ENCODE measurements at regions not wholly inside any gene's neighbourhood (a gene's known extent, or its start where the extent isn't known, plus 50 kb on each side); places are given as distances from the start of the nearest gene placed in this dataset.
"Not testable (repeated sequence)": the region's sequence is repeated elsewhere in the genome, so short reads cannot be mapped to it uniquely, and the experiment has no call there.

DNA sequence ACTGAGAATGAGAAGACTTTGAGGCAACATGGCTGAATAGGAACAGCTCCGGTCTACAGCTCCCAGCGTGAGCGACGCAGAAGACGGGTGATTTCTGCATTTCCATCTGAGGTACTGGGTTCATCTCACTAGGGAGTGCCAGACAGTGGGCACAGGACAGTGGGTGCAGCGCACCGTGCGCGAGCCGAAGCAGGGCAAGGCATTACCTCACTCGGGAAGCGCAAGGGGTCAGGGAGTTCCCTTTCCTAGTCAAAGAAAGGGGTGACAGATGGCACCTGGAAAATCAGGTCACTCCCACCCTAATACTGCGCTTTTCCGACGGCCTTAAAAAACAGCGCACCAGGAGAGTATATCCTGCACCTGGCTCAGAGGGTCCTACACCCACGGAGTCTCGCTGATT is 829.9 kb downstream of the GLUD2 start:
- DNase-seq, result not testable (repeated sequence)

DNA sequence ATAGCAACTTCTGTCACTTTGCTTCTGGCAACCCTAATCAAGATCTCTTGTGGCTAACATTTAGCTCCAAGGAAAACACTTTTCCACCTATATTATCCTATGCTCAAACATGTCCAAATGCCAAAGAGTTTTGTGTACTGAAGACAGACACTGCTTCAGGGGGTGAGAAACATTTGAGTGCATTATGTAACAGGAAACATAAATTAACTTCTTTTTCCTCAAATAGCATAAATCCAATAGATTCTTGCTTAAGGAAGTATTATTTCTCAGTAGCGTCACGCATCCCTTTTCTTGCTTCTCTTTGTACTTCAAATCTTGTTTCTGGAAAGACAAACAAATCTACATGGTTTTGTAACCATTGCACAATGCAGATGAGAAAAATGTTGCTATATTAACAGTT is 839.1 kb downstream of the GLUD2 start:
- DNase-seq, result no peak

DNA sequence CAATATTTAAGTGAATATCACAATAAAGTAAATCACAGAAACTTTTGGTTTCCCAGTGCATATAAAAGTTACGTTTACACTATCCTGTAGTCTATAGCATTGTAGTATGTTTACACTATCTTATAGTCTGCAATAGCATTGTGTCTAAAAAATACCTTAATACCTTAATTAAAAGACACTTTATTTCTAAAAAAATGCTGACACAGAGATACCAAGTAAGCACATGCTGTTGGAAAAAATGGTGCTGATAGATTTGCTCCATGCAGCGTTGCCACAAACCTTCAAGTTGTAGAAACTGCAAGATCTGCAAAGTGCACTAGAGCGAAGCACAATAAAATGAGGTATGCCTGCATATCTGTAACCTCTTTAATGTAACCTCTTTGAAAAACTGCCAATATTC is 847.3 kb downstream of the GLUD2 start:
- no peak for DNase-seq

DNA sequence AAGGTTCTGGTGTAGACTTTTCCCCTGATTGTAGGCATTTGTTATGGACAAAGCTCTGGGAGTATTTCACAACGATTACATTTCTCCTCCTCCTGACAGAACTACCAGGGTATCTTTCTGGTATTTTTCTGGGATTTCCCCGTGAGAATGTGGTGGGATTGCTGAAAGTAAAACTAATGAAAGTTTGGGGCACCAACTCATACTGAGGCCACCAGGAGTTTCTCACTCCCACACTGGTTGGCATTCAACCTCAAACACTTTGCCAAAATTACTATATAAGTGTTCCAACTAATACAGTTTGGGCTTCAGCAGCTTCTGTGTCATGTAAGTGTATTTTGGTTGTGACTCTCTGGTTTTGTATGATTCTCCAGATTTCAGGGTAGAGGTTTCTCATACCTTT is 855.1 kb downstream of the GLUD2 start:
- DNase-seq, result no peak

DNA sequence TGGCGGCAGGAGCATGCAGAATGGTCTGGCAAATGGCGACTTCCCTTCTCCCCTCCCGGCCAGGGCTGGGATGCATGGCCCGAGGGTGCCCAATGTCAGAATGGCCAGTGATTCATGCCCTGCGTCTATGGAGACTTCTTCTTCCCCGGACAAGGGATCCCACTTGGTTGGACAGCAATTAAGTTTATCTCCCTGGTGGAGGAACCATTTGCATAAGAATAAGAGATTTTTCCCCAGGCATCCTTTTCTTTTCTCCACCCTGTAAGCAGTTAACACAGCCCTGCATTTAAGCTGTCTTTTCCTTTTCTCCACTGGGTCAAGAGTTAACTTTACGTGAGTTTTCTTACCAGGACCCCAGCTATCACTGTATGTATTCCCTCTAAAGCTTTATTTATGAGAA is 856.6 kb downstream of the GLUD2 start:
- DNase-seq, result no peak

DNA sequence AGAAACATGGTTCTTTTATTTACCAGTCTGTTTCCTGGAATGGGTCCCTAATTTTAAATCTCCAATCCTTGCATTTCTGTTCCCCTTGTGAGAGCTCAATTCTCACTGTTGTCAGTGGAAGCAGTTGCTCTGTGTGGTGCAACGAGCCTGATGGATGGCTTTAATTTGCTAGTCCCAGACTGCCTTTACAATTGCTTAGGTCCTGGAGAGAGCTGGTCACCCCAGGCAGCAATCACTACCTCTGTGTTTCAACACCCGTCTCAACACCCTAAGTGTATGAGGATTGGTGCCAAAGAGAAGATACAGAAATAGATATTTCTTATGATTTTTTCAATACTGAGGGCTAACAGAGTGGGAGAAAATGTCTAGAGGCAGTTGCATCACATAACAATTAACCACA is 873.8 kb downstream of the GLUD2 start:
- DNase-seq, result no peak

DNA sequence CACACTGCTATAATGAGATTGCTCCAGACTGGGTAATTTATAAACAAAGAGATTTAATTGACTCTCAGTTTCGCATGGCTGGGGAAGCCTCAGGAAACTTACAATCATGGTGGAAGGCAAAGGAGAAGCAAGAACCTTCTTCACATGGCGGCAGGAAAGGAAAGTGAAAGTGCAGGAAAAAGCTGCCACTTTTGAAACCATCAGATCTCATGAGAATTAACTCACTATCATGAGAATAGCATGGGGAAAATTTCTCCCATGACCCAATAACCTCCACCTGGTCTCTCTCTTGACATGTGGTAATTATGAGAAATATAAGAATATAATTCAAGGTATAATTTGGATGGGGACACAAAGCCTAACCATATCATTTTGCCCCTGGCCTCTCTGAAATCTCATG is 884.2 kb downstream of the GLUD2 start:
- DNase-seq, result no peak

DNA sequence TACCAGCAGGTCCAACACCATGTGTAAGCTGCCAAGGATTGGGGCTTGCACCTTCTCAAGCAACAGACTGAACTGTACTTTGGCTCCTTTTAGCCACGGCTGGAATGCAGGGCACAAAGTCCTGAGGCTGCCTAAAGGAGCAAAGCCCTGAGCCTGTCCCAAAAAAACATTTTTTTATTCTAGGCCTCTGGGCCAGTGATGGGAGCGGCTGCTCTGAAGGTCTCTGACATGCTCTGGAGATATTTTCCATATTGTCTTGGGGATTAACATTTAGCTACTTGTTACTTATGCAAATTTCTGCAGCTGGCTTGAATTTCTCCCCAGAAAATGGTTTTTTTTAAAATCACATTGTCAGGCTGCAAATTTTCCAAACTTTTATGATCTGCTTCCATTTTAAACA is 885.3 kb downstream of the GLUD2 start:
- no peak for DNase-seq

DNA sequence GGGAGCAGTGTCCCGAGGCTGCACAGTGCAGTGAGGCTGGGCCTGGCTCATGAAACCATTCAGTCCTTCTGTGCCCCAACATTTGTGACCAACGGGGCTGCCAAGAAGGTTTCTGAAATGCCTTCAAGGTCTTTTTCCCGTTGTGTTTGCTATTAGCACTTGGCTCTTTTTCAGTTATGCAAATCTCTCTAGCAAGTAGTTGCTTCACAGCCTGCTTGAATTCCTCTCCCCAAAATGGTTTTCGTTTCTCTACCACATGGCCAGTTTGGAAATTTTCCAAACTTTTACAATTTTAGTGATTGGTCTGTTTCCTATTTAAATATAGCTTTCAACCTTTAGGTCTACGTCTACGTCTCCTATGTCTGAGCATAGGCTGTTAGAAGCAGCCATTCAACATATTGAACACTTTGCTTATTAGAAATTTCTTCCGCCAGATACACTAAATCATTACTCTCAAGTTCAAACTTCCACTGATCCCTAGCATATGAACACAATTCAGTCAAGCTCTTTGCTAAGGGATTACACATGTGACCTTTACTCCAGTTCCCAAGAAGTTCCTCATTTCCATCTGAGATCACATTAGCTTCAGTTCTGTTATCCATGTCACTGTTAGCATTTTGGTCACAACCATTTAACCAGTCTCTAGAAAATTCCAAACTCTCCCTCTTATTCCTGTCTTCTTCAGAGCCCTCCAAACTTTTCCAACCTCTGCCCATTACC is 901.8 kb downstream of the GLUD2 start:
- no peak for DNase-seq

DNA sequence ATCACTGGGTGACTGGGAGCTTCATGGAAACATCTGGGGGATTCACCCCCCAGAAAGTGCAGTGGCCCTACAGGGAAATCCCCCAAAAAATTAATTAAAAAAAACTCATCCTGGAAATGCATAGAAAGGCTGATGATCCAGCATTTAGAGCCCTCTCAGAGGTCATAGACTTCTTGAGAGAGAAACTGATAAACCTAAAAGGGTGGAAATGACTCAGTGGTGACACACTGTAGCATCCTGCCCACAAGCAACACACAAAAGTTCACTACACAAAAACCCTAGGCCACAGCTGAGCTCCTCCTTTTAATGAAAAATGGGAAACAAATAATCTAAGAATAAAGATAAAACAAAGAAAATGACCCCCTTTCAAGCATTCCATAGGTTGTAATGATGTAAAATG is 911.5 kb downstream of the GLUD2 start:
- no peak for DNase-seq

DNA sequence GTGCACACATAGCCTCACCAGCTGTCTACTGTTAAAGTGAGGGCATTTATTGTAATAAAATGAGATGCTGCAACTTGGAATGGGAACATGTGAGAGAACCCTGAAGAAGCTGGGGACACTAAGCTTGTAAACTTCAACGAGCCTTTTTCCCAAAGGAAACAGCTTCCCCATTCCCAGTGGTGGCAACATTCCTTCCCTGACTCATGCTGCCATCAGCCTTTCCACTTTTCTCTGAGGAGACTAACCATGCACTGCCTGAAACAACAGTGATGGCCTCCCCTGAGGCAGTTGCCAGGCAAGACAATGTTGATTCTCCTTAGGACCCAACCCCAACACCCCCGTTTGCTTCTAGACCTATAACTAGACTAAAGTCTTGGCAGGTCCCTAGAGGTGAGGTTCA is 928.3 kb downstream of the GLUD2 start:
- DNase-seq, result no peak

DNA sequence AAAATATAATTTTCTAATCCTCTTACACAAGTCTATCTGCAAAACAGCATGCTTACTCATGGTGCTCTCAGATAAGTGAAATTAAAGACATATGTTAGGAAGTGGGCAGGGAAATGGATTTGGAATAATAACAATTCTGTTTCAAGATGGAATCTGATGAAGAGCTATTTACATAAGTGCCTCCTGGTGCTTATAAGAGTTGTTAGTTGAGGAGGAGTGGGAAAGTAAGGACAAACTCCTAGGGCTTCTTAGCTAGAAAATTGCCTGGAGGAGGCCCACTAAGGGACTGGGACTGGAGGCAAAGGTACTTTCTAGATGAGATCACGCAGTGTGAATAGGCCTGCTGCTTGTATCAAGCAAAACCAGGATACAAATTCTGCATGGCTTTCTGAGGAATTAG is 939.8 kb downstream of the GLUD2 start:
- no peak for DNase-seq

DNA sequence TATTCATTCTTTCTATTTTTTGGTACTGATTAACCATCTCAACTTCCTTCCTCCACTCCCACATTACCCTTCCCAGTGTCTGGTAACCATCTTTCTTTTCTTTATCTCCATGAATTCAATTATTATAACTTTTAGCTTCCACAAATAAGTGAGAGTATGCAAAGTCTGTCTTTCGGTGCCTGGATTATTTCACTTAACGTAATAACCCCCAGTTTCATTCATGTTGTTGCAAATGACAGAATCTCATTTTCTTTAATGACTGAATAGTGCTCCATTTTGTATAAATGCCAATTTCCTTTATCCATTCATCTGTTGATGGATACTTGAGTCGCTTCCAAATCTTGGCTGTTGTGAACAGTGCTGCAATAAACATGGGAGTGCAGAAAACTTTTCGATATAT is 940.4 kb downstream of the GLUD2 start:
- DNase-seq, result no peak

DNA sequence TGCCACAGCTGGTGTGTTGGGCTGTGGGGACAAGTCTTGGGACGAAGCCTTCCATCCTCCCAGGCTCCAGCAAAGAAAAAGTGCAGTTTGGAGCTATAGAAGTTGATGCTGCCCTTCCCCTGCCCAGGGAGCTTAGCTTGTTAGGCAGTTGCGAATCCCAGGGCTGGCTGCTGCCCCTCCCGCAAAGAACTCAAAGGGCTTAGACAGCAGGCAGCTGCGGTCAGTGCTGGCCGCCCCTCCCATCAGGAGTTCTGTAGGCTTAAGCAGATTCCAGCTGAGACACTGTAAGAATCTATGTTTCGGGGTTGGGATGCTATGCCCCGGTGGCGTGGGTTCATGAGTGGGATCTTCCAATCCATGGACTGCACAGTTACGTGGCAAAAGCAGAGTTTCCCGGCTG is 956.7 kb downstream of the GLUD2 start:
- no peak for DNase-seq

DNA sequence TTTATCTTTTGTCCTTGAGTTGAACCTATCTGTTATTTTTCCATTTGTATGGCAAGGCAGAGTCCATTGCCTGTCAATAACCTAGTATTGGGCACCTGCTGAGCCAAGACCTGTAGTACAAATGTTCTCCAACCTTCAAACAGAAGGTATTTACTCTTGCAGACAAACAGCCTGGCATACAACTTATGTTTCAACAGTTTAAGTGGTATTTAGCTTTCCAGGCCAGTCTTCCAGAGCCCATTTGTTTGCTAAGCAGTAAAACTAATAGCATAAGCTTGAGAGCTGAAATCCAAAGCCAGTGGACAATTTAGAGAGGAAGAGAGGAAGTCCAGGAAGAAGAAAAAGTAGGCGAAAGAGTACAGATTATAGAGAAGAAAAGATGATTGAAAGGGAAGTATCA is 979.3 kb downstream of the GLUD2 start:
- no peak for DNase-seq

DNA sequence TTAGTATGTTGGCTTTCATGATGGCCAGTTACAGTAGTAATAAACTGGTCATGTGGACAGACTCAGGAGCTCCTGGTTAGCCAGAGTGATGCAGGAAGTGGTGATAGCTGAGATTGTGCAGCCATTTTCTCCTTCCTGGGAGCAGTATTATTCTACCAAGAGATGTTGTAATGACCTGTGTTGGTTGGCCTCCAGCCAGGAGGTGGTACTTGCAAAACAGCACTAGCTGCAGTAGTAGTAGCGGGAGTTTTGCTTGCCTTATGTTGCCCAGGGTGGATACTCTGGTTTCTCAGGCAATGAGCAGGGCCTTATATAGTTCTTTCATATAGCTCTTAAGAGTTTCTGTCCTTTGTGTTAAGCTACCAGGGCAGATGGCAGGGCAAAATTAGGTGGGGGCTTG is 998.8 kb downstream of the GLUD2 start:
- DNase-seq, result no peak

DNA sequence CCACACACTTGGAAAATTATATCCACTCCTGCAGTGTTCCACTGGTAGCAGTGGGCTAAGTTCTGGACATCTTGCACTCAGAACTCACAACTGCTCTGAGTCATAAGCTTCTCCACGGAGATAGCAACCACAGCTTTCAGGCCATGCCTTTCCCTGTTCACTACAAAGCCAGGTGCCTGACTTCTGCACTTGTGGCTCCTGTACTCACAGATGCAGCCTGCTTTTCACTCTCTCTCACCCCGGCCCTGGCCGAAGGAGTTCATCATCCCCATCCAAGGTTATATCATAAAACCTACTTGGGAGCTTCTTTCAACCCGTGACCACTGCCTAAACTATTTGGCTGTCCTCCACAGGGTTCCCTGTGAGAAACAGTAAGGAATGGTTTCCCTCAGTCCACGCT is 999.4 kb downstream of the GLUD2 start:
- no peak for DNase-seq

DNA sequence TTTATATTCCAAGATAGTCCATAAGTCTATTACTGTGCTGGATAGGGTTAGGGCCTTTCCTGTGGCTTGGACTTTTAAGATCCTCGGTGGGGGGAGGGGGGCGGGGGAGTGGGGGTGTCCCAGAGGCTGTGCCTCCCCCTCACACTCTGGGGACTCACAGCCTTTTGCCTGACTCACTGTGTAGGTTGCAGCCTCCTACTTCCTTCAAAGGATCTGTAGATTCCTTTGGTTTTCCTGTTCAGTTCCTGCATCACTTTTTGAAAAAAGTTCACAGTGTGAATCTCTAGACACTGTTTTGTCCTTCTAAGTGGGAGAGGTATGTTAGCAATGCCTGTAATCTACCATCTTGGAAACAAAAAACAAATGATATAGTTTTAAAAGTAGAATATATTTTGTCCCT is 999.9 kb downstream of the GLUD2 start:
- no peak for DNase-seq

DNA sequence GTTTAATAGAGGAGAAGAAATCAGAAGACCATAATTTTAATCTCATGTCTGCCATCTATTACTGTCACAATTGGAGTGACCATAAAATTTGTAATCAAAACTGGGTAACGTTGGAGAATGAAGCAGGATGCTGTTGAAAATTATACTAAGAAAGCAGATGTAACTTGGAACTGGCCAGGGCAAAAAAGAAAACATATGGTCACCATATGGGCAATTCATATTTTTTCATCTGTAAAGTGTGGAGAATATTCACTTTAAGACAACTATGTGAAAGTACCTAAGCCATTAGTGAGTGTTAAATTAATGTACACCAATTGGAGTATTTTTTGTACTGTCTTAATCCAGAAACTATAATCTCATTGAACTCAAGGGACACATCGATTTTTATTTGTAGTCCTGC is 1008.0 kb downstream of the GLUD2 start:
- DNase-seq, result no peak

DNA sequence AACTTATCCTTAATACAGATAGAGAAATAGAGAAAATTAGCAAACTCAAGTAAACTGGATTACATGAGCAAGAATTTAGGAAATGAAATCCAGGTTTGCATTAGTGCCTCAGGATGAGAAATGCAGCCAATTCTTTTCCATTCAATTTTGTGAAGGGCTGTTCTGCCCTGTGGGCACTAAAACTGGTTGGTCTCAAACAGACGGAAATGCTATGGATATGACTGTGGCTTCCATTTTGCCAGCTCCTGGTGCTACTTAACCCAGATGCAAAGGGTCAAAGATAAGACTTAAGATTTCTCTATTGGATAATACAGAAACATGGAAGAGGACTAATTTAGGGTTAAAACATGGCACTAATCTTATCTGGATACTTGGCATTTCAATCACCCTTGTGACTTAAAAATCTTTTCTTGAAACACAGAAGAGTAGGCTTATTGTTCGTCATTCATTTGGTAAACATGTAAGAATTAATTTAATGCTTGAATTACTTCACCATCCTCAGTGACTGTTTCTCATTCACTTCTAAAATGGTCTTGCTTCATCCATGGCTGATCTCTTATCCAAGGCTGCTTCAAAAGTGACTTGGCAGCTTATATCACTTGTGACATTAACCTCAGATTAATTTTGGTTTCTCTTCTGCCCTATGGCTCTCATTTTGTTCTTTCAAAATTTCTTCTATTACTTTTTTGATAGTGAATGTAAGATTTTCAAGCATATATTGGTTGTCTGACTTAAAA is 1008.7 kb downstream of the GLUD2 start:
- DNase-seq, result no peak

DNA sequence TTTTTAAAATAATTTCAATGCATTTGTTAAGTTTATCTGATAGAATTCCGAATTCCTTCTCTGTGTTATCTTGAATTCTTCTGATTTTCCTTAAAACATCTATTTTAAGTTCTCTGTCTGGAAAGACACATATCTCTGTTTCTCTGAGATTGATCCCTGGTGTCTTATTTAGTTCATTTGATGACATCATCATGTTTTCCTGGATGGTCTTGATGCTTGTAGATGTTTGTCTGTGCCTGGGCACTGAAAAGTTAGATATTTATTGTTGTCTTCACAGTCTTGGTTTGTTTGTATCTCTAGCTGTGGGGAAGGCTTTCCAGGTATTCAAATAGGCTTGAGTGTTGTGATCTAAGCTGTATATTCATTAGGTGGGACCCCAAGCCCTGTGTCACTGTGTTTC is 1028.8 kb downstream of the GLUD2 start:
- no peak for DNase-seq

DNA sequence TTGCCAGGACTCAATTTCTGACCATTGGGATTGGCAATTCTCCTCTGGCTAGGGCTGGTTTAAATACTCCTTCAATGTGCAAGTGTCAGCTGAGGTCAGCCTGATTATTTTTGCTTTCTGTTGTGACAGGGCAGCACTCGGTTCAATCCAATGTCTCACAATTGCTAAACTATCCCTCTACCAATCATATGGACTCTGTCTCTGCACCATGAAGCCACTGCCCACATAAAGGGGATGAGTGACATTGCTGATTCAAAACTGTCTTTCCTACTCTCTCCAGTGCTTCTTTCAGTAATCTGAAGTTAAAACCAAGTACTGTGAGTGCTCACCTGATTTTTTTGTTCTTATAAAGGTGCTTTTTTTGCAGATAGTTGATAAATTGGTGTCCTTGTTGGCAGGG is 1030.7 kb downstream of the GLUD2 start:
- DNase-seq, result no peak

DNA sequence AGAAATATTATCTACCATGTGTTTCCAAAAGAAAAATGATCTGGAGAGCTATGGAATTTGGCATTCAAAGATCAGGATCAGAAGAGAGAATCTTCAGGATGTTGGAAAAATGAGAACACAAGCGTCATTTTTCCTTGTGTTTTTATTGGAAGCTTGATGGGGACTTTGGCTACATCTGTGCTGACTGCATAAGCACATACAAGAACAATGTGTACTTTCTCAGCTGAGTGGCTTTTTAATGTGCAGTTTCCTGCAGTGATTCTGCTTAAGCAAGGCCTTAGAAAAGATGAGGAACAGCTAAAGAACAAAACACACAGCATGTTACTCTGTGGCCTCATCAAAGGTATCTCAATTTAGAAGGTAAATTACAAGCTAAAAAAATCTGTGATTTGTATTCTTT is 1039.9 kb downstream of the GLUD2 start:
- no peak for DNase-seq

DNA sequence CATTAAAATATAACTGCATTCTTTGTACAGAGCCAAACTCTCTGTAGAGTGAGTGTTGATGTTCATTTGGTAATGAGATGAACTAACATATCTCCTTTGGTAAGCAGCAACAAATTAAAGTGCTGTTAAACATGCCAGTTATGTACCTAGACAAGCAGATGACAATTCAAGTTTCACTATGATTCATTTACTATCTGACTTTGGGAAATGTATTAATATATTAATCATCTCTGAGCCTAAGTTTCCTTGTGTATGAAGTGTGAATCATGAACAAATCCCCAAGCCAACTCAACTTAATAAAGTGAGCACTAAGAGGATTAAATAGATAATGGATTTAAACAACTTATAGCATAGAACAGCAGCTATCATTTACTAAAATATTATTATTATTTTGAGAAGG is 1044.2 kb downstream of the GLUD2 start:
- no peak for DNase-seq

DNA sequence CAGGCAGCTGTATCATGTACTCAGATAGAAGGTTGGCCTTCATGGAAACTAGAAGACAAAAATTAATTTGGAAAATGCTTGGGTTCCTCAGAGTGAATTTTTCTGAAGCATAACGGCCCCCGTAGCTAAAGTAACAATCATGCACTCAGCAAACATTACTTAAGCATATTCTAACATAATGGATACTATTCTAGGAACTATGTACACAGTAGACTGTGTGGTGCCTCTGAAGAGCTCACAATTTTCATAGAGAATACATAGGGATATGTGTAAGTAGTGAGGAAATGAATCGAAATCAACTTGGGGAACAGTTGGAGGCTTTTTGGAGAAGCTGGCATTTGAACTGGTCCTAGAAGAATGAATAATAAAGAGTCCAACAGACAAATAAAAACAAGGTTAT is 1045.0 kb downstream of the GLUD2 start:
- DNase-seq, result no peak

Measured in activated effector memory CD4-positive, alpha-beta T cell treated with anti-CD3 and anti-CD28 coated beads, Interleukin-2, amount 50 U/mL, for 16 hours (primary cell).